Karpas-422 (cell line): ENCODE measurements at regions not wholly inside any gene's neighbourhood (a gene's known extent, or its start where the extent isn't known, plus 50 kb on each side); places are given as distances from the start of the nearest gene placed in this dataset.

Experiments used
- DNase-seq: peaks from one replicate; pipeline ENCODE4 v3.0.0-alpha.2; 2015
- H2AFZ ChIP-seq: fragments of 200-600 bp; sonication (generic); 2 replicates; pipeline ENCODE4 v1.6.1; 2014; ENCODE audit warnings: antibody characterized with exemption, low read length, mixed read lengths
- H3K27ac ChIP-seq: fragments of 200-600 bp; sonication (generic); 2 replicates; pipeline ENCODE4 v1.5.1; 2014; ENCODE audit warnings: mild to moderate bottlenecking, low read length, moderate library complexity
- H3K27me3 ChIP-seq: fragments of 200-600 bp; sonication (generic); 2 replicates; pipeline ENCODE4 v1.6.1; 2014; ENCODE audit warnings: low read length, mixed read lengths
- H3K36me3 ChIP-seq: fragments of 200-600 bp; sonication (generic); 2 replicates; pipeline ENCODE4 v1.6.1; 2014; ENCODE audit warnings: low read length, mixed read lengths; ENCODE audit not compliant: insufficient read depth
- H3K4me1 ChIP-seq: fragments of 200-600 bp; sonication (generic); 2 replicates; pipeline ENCODE4 v1.6.1; 2014; ENCODE audit warnings: mild to moderate bottlenecking, low read length, mixed read lengths
- H3K4me2 ChIP-seq: fragments of 200-600 bp; sonication (generic); 2 replicates; pipeline ENCODE4 v1.6.1; 2014; ENCODE audit warnings: low read length, low read depth, mild to moderate bottlenecking; ENCODE audit not compliant: poor library complexity, severe bottlenecking
- H3K4me3 ChIP-seq: fragments of 200-600 bp; sonication (generic); 2 replicates; pipeline ENCODE4 v1.5.1; 2014; ENCODE audit warnings: mild to moderate bottlenecking, antibody characterized with exemption, low read length, mixed read lengths
- H3K79me2 ChIP-seq: fragments of 200-600 bp; sonication (generic); 2 replicates; pipeline ENCODE4 v1.6.1; 2014; ENCODE audit warnings: mild to moderate bottlenecking, low read length, mixed read lengths
- H3K9ac ChIP-seq: fragments of 200-600 bp; sonication (generic); 2 replicates; pipeline ENCODE4 v1.6.0; 2014; ENCODE audit warnings: low read length
- H3K9me2 ChIP-seq: fragments of 200-600 bp; sonication (generic), shearing (Covaris generic); replicated peaks from 2 replicates; pipeline ENCODE4 v1.6.0; 2014; ENCODE audit warnings: mild to moderate bottlenecking, low read length, moderate library complexity; ENCODE audit not compliant: insufficient read depth
- H3K9me3 ChIP-seq: fragments of 300-700, 200-600 bp; sonication (generic); 2 replicates; pipeline ENCODE4 v1.6.1; 2014; ENCODE audit warnings: low read length, mixed read lengths
- H4K20me1 ChIP-seq: fragments of 200-600 bp; sonication (generic); 2 replicates; pipeline ENCODE4 v1.6.1; 2014; ENCODE audit warnings: mild to moderate bottlenecking, antibody characterized with exemption, low read length, low read depth; ENCODE audit not compliant: insufficient read depth

DNA sequence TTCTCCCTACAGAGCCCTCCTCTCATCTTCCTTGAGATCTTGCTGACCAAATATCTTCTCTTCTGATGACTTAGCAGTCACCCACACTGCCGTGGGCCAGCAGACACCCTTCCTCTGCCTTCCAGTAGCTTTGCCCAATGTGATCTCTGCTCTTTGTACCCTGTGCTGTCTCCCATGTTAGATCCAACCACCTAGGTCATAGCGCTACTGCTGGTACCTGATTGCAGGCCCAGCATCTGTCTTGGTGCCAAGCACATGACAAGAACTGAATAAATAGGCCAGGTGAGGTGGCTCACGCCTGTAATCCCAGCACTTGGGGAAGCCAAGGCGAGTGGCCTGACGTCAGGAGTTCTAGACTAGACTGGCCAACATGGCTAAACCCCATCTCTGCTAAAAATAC, 149.7 kb downstream of the TM9SF2 start:
- H3K36me3 ChIP-seq = no peaks in the 10 kb centered on the region
- 0 out of 2 replicates have a peak, but pooled peaks cover 6% of the 10 kb centered on the region for H4K20me1 ChIP-seq
- H3K4me1 ChIP-seq = peaks cover 5% of the 10 kb centered on the region
- H3K27ac ChIP-seq = no peak overlapping the region
- no peak overlapping the region for H3K4me2 ChIP-seq
- H3K27me3 ChIP-seq = no peaks in the 10 kb centered on the region
- H3K9me3 ChIP-seq = no peaks in the 10 kb centered on the region
- no peak for DNase-seq
- no peak overlapping the region for H3K4me3 ChIP-seq
- no peaks in the 10 kb centered on the region for H3K9me2 ChIP-seq
- no peaks in the 10 kb centered on the region for H3K79me2 ChIP-seq
- H2AFZ ChIP-seq = no peak overlapping the region
- H3K9ac ChIP-seq = no peak overlapping the region

DNA sequence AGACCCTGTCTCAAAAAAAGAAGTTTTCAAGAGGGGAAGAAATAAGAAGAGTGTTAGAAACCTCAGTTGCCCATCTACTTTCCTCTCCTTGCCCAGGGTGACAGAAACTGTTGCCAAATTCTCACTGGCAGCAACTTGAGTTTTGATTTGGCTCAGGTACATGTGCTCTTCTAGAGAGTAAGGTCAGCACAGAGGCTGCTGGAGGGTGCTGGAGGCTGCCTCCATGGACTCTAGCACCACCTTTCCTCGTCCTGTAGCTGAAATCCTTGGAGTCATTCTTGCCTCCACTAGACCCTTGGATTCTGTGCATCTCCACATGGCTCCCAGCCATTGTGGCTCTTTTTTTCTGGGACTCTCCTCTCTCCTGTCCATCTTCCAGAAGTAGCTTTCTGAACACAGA, 149.1 kb downstream of the TM9SF2 start:
- Histone ChIP-seq H3K27ac (no peak overlapping the region), H3K4me3 (no peak overlapping the region), H3K79me2 (no peaks in the 10 kb centered on the region), H3K9me2 (no peaks in the 10 kb centered on the region), H3K9ac (no peak overlapping the region), H3K27me3 (no peaks in the 10 kb centered on the region), H2AFZ (no peak overlapping the region), H3K4me2 (no peak overlapping the region), H4K20me1 (0 out of 2 replicates have a peak, but pooled peaks cover 6% of the 10 kb centered on the region), H3K4me1 (no peaks in the 10 kb centered on the region), H3K9me3 (no peaks in the 10 kb centered on the region), H3K36me3 (no peaks in the 10 kb centered on the region)
- no peak for DNase-seq

DNA sequence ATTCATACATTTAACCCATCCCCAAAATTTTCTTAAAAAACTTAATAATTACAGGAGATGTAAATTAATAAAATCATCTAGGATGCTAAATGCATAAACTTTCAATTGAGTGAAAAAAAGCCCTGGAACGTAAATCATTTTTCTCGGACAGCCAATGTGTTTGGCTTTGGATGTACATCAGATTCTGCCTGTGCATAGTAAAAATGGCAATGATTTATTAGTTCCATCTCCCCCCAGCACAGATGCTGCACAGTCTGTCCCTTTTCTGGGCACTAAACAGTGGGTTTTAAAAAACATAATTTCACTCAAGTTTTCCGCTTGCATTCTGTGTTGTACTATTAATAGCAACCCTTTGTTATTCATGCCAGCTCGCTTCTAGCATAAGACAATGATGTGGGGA, 147.7 kb downstream of the TM9SF2 start:
- no peaks in the 10 kb centered on the region for H3K36me3 ChIP-seq
- no peaks in the 10 kb centered on the region for H3K27me3 ChIP-seq
- 0 out of 2 replicates have a peak, but pooled peaks cover 6% of the 10 kb centered on the region for H4K20me1 ChIP-seq
- no peaks in the 10 kb centered on the region for H3K4me1 ChIP-seq
- no peaks in the 10 kb centered on the region for H3K79me2 ChIP-seq
- H3K9me2 ChIP-seq = no peaks in the 10 kb centered on the region
- H3K9ac ChIP-seq = no peak overlapping the region
- DNase-seq = no peak
- no peak overlapping the region for H3K27ac ChIP-seq
- no peak overlapping the region for H3K4me2 ChIP-seq
- no peaks in the 10 kb centered on the region for H3K9me3 ChIP-seq
- H3K4me3 ChIP-seq = no peak overlapping the region
- H2AFZ ChIP-seq = no peak overlapping the region

DNA sequence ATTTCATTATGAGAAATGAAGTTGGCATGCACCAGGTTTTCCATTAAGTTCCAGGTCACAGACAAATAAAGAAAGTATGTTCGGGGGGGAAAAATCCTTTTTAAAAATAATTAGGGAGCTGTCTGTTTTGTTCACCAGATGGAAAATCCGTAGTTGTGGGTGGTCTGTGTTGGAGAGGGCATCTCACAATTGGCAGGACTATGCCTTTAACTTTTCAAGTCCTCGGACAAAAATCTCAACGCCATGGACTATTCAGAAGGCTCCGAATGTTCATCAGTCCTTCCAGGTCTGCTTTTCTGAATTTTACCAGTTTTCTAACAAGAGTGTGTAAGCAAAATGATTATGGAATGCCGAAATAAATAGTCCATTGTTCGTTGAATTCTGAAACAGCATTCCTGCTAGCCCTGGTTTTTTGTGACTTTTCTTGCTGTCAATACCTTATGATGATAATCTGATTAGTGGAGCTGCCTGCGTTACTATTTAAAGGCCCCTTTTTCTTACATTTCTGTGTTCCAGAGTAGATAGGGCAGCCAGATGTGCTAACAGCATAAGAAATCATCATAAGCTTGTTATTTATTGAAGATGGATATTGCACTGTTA, 146.9 kb downstream of the TM9SF2 start:
- Histone ChIP-seq H3K4me3 (no peak overlapping the region), H3K36me3 (no peaks in the 10 kb centered on the region), H3K4me2 (no peak overlapping the region), H3K9ac (no peak overlapping the region), H3K27me3 (no peaks in the 10 kb centered on the region), H3K27ac (no peak overlapping the region), H2AFZ (no peak overlapping the region), H3K79me2 (no peaks in the 10 kb centered on the region), H3K9me3 (no peaks in the 10 kb centered on the region), H3K4me1 (no peaks in the 10 kb centered on the region), H3K9me2 (no peaks in the 10 kb centered on the region), H4K20me1 (0 out of 2 replicates have a peak, but pooled peaks cover 6% of the 10 kb centered on the region)
- no peak for DNase-seq

DNA sequence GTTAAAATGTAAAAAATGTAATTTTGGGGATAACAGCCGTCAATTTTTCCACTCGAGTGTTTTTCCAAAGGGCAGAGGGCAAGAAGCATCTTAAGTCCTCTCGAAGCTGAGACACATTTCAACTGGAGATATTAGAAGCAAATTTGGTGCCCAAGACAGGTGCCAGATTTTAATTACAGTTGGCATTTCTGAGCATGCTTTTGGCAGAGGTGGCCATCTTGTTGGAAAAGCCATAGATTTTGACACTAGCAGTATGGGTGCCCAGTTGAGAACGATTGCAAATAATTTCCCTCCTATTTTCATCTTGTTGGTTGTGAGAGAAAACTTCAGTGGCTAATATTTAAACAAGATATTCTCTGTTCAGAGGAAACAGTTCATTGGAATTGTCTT, 146.3 kb downstream of the TM9SF2 start:
- H3K27me3 ChIP-seq = no peaks in the 10 kb centered on the region
- H3K36me3 ChIP-seq = no peaks in the 10 kb centered on the region
- 0 out of 2 replicates have a peak, but pooled peaks cover 6% of the 10 kb centered on the region for H4K20me1 ChIP-seq
- H3K4me2 ChIP-seq = no peak overlapping the region
- H3K9me3 ChIP-seq = no peaks in the 10 kb centered on the region
- H3K79me2 ChIP-seq = no peaks in the 10 kb centered on the region
- no peak for DNase-seq
- no peak overlapping the region for H3K4me3 ChIP-seq
- no peaks in the 10 kb centered on the region for H3K9me2 ChIP-seq
- H3K9ac ChIP-seq = no peak overlapping the region
- H3K27ac ChIP-seq = no peak overlapping the region
- no peak overlapping the region for H2AFZ ChIP-seq
- H3K4me1 ChIP-seq = no peaks in the 10 kb centered on the region

DNA sequence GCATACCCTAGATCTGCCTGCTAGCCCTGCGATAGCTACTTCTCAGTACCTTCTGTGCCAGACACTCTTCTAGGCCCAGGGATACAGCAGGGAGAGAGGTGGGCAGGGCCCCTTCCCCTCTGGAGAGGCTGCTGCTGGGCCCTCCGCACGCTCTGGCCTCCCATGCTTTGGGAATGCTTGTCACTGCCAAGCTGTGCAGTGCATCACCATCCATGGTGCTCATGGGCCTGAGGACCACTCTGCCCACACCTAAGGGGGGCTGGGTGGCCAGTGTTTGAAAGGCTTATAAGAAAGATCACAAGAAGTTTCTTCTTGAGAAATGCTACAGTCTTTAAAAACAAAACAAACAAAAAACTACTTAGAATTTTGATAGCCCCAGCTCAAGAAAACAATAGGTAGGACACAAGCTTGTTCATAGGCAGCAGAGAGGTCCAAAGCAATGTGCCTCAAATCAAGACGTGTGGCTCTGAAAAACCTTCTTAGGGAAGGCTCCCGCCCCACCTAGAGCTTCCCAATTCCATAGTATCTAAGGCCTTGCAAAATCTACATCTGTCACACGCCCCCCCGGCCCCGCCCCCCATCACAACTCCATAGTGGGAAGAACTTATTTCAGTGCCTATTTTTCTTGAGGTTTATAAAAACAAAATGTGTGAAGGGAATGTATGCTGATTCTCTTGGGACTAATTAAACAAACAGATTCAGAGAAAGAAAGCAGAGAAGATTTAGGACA, 145.8 kb downstream of the TM9SF2 start:
- Histone ChIP-seq H3K4me2 (no peak overlapping the region), H3K9me3 (no peaks in the 10 kb centered on the region), H3K9ac (no peak overlapping the region), H3K79me2 (no peaks in the 10 kb centered on the region), H3K4me3 (no peak overlapping the region), H3K36me3 (no peaks in the 10 kb centered on the region), H3K27ac (no peak overlapping the region), H3K9me2 (no peaks in the 10 kb centered on the region), H3K4me1 (no peaks in the 10 kb centered on the region), H4K20me1 (0 out of 2 replicates have a peak, but pooled peaks cover 6% of the 10 kb centered on the region), H3K27me3 (no peaks in the 10 kb centered on the region), H2AFZ (no peak overlapping the region)
- DNase-seq = no peak

DNA sequence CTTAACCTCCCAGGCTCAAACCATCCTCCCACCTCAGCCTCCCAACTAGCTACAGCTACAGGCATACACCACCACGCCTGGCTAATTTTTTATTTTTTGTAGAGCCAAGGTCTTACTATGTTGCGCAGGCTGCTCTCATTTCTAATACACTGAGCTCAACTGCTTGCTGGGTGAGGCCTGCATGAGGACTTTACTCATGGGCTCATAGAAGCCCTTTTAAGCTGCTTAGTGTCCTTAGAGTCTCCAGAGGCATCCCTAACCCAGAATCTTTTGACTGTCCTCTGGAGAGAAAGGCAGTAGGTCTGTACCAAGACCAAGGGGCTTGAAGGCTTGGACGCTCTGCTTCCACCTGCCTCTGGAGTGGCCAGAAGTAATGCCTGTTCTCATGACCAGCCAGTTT, 141.6 kb downstream of the TM9SF2 start:
- Histone ChIP-seq H3K79me2 (no peaks in the 10 kb centered on the region), H3K9ac (no peak overlapping the region), H3K9me2 (no peaks in the 10 kb centered on the region), H4K20me1 (peaks cover 13% of the 10 kb centered on the region; the same call in 1 of the 2 replicates), H3K27me3 (no peaks in the 10 kb centered on the region), H3K27ac (no peak overlapping the region), H3K4me2 (no peak overlapping the region), H3K36me3 (no peaks in the 10 kb centered on the region), H3K9me3 (no peaks in the 10 kb centered on the region), H3K4me1 (no peaks in the 10 kb centered on the region; the same call in 1 of the 2 replicates), H2AFZ (no peak overlapping the region), H3K4me3 (no peak overlapping the region)
- DNase-seq = no peak

DNA sequence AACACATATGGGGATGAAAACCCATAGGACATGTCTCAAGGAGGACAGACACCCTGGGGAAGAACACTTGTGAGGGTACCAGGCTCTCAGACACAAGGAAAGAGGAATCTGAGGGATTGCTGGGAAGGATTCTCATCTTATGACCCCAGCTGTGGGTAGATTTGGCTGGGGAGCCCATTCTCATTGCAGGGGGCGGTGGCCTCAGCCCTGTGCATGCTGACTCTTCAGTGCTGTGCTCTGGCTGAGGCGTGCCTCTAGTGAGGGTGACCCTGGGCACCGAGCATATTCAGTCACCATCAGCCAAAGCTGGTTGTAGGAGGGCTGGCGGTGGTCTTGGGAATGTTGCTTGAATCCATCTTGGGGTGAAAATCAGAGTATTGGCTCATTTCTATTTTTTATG, 140.7 kb downstream of the TM9SF2 start:
- Histone ChIP-seq H3K9me2 (no peaks in the 10 kb centered on the region), H3K4me1 (peaks cover 6% of the 10 kb centered on the region), H3K27me3 (no peaks in the 10 kb centered on the region), H3K36me3 (no peaks in the 10 kb centered on the region), H3K4me2 (no peak overlapping the region), H3K79me2 (no peaks in the 10 kb centered on the region), H3K9me3 (no peaks in the 10 kb centered on the region), H3K4me3 (no peak overlapping the region), H3K9ac (no peak overlapping the region), H4K20me1 (peaks cover 8% of the 10 kb centered on the region; the same call in 1 of the 2 replicates), H3K27ac (no peak overlapping the region), H2AFZ (no peak overlapping the region)
- DNase-seq = no peak
